Hepatocyte (in vitro differentiated cells): ENCODE measurements at regions not wholly inside any gene's neighbourhood (a gene's known extent, or its start where the extent isn't known, plus 50 kb on each side); places are given as distances from the start of the nearest gene placed in this dataset.

Experiments used
- DNase-seq: peaks from one replicate; pipeline ENCODE4 v3.0.0-alpha.2; 2016; ENCODE audit warnings: low spot score
- H2AFZ ChIP-seq: fragments of 200-600 bp; sonication (generic); 2 replicates; pipeline ENCODE4 v1.6.0; 2016; ENCODE audit warnings: antibody characterized with exemption, mild to moderate bottlenecking
- H3K27ac ChIP-seq: fragments of 200-600 bp; sonication (generic); 2 replicates; pipeline ENCODE4 v1.5.1; 2016; ENCODE audit warnings: mild to moderate bottlenecking
- H3K27me3 ChIP-seq: fragments of 200-600 bp; sonication (generic); 2 replicates; pipeline ENCODE4 v1.6.1; 2016
- H3K36me3 ChIP-seq: fragments of 200-600 bp; sonication (generic); replicated peaks from 2 replicates; pipeline ENCODE4 v1.5.1; 2016; ENCODE audit warnings: low read depth; ENCODE audit not compliant: insufficient read depth
- H3K4me1 ChIP-seq: fragments of 200-600 bp; sonication (generic); 2 replicates; pipeline ENCODE4 v1.5.1; 2016; ENCODE audit warnings: mild to moderate bottlenecking, moderate library complexity; ENCODE audit not compliant: insufficient read depth
- H3K4me2 ChIP-seq: fragments of 200-600 bp; sonication (generic); 2 replicates; pipeline ENCODE4 v1.6.0; 2016
- H3K4me3 ChIP-seq: fragments of 200-600 bp; sonication (generic); 2 replicates; pipeline ENCODE4 v1.5.1; 2016; ENCODE audit warnings: mild to moderate bottlenecking
- H3K79me2 ChIP-seq: fragments of 200-600 bp; sonication (generic); 2 replicates; pipeline ENCODE4 v1.6.0; 2017; ENCODE audit warnings: mild to moderate bottlenecking
- H3K9me2 ChIP-seq: fragments of 200-600 bp; sonication (generic); replicated peaks from 2 replicates; pipeline ENCODE4 v1.6.0; 2017; ENCODE audit warnings: mild to moderate bottlenecking; ENCODE audit not compliant: insufficient read depth
- H3K9me3 ChIP-seq: fragments of 200-600 bp; sonication (generic); 2 replicates; pipeline ENCODE4 v1.5.1; 2016; ENCODE audit warnings: low read depth, mild to moderate bottlenecking
- H4K20me1 ChIP-seq: fragments of 200-600 bp; sonication (generic); 2 replicates; pipeline ENCODE4 v1.6.0; 2016; ENCODE audit warnings: mild to moderate bottlenecking; ENCODE audit not compliant: insufficient read depth, poor library complexity, severe bottlenecking
- CTCF ChIP-seq: fragments of 200-600 bp; sonication (generic); IDR thresholded peaks from 2 replicates; pipeline ENCODE4 v1.5.1; 2016; ENCODE audit warnings: antibody characterized with exemption, mild to moderate bottlenecking; ENCODE audit not compliant: poor library complexity
- EZH2 ChIP-seq: fragments of 200-600 bp; sonication (generic); IDR thresholded peaks from 2 replicates; pipeline ENCODE4 v1.6.1; 2016; ENCODE audit warnings: antibody characterized with exemption, mild to moderate bottlenecking, borderline replicate concordance
- EZH2phosphoT487 ChIP-seq: fragments of 200-600 bp; sonication (generic); IDR thresholded peaks from one replicate; pipeline ENCODE4 v1.6.1; 2018; ENCODE audit warnings: antibody characterized with exemption, mild to moderate bottlenecking, low read depth, moderate library complexity; ENCODE audit not compliant: unreplicated experiment, severe bottlenecking
- WGBS: methylation state at CpG from one replicate; pipeline ENCODE4 v1.1.6; 2016; ENCODE audit warnings: low lambda C conversion rate; ENCODE audit errors: missing lambda C conversion rate; 5-methylcytosine and 5-hydroxymethylcytosine counted together

GRCh38 chr12:87690236-87690810 lies 338.9 kb downstream of the C12orf50 start:
- Histone ChIP-seq H3K4me3 (no peak overlapping the region), H2AFZ (no peak overlapping the region), H3K36me3 (no peaks in the 10 kb centered on the region), H3K9me2 (no peaks in the 10 kb centered on the region), H4K20me1 (no peaks in the 10 kb centered on the region), H3K27ac (no peak overlapping the region), H3K27me3 (no peaks in the 10 kb centered on the region), H3K4me2 (no peak overlapping the region), H3K79me2 (no peaks in the 10 kb centered on the region), H3K4me1 (peaks cover 3% of the 10 kb centered on the region), H3K9me3 (no peaks in the 10 kb centered on the region)
- 92% methylated on average over 7 of the region's 7 CpGs for WGBS
- DNase-seq, result no peak
- TF ChIP-seq EZH2 (no peak), CTCF (no peak), EZH2phosphoT487 (no peak)

GRCh38 chr12:87689196-87689595 lies 340.0 kb downstream of the C12orf50 start:
- Histone ChIP-seq H3K36me3 (no peaks in the 10 kb centered on the region), H2AFZ (no peak overlapping the region), H3K27me3 (no peaks in the 10 kb centered on the region), H3K79me2 (no peaks in the 10 kb centered on the region), H3K4me1 (peaks cover 3% of the 10 kb centered on the region), H4K20me1 (no peaks in the 10 kb centered on the region), H3K27ac (no peak overlapping the region), H3K4me2 (no peak overlapping the region), H3K9me3 (no peaks in the 10 kb centered on the region), H3K4me3 (no peak overlapping the region), H3K9me2 (no peaks in the 10 kb centered on the region)
- WGBS, result 89% methylated on average over 2 of the region's 2 CpGs
- no peak for TF ChIP-seq CTCF
- DNase-seq, result no peak

GRCh38 chr12:87687362-87687761 lies 341.8 kb downstream of the C12orf50 start:
- Histone ChIP-seq H3K36me3 (no peaks in the 10 kb centered on the region), H3K4me1 (peaks cover 3% of the 10 kb centered on the region), H3K9me2 (no peaks in the 10 kb centered on the region), H3K79me2 (no peaks in the 10 kb centered on the region), H2AFZ (no peak overlapping the region), H3K4me3 (no peak overlapping the region), H3K9me3 (no peaks in the 10 kb centered on the region), H4K20me1 (no peaks in the 10 kb centered on the region), H3K27me3 (no peaks in the 10 kb centered on the region), H3K4me2 (peak overlapping the region; percentile 1), H3K27ac (no peak overlapping the region)
- peak; percentile 11 for DNase-seq
- WGBS, result 20% methylated on average over 6 of the region's 6 CpGs
- TF ChIP-seq EZH2 (no peak), EZH2phosphoT487 (no peak), CTCF (no peak)

GRCh38 chr12:87685696-87686095 lies 343.5 kb downstream of the C12orf50 start:
- Histone ChIP-seq H3K9me2 (no peaks in the 10 kb centered on the region), H3K27me3 (no peaks in the 10 kb centered on the region), H3K4me2 (no peak overlapping the region), H4K20me1 (no peaks in the 10 kb centered on the region), H2AFZ (no peak overlapping the region), H3K36me3 (no peaks in the 10 kb centered on the region), H3K4me1 (peaks cover 3% of the 10 kb centered on the region), H3K79me2 (no peaks in the 10 kb centered on the region), H3K27ac (no peak overlapping the region), H3K4me3 (no peak overlapping the region), H3K9me3 (no peaks in the 10 kb centered on the region)
- TF ChIP-seq EZH2 (no peak), EZH2phosphoT487 (no peak), CTCF (no peak)
- DNase-seq, result no peak
